Activated naive CD4-positive, alpha-beta T cell treated with anti-CD3 and anti-CD28 coated beads, Interleukin-2, amount 50 U/mL, for 72 hours (primary cell): ENCODE measurements at regions not wholly inside any gene's neighbourhood (a gene's known extent, or its start where the extent isn't known, plus 50 kb on each side); places are given as distances from the start of the nearest gene placed in this dataset.

Experiments used
- ATAC-seq, 2 donors: fragments of 150-1000 bp; cut with Tn5 transposase; 2 replicates each; pipeline ENCODE4 v1.10.0; 2021; ENCODE audit warnings: mild to moderate bottlenecking in 2 of 2, moderate library complexity in 2 of 2
- DNase-seq, 2 donors: peaks; one replicate each; pipeline ENCODE4 v3.0.0; 2021 to 2022; ENCODE audit warnings: low spot score in 2 of 2
- H3K27ac Mint-ChIP-seq, 2 donors: one replicate each; pipeline ENCODE4 v1.8.0; 2022; ENCODE audit warnings: mild to moderate bottlenecking in 2 of 2, mixed read lengths in 2 of 2
- H3K36me3 Mint-ChIP-seq, 2 donors: one replicate each; pipeline ENCODE4 v1.8.0; 2022; ENCODE audit warnings: mixed read lengths in 2 of 2
- H3K9me3 Mint-ChIP-seq, 2 donors: one replicate each; pipeline ENCODE4 v1.8.0; 2022; ENCODE audit warnings: mixed read lengths in 2 of 2

- ATAC-seq, result no peak
- no peak for DNase-seq
- H3K27ac Mint-ChIP-seq, result no peak overlapping the region
- H3K36me3 Mint-ChIP-seq, result no peaks in the 10 kb centered on the region
- no peaks in the 10 kb centered on the region for H3K9me3 Mint-ChIP-seq
These were observed 208.1 kb downstream of the JCAD start for GRCh38 chr10:29851241-29851640.

- ATAC-seq (no peak), DNase-seq (no peak)
- H3K36me3 Mint-ChIP-seq, result peaks cover 0 to under 1% of the 10 kb centered on the region in 2 donors
- H3K9me3 Mint-ChIP-seq, result peaks cover 0 to 2% of the 10 kb centered on the region in 2 donors
- no peak overlapping the region for H3K27ac Mint-ChIP-seq
These were observed 209.0 kb downstream of the JCAD start for GRCh38 chr10:29850371-29850770.

- peaks cover 0 to 7% of the 10 kb centered on the region in 2 donors for H3K9me3 Mint-ChIP-seq
- H3K27ac Mint-ChIP-seq, result no peak overlapping the region
- ATAC-seq (no peak), DNase-seq (no peak)
- H3K36me3 Mint-ChIP-seq, result peaks cover 0 to 5% of the 10 kb centered on the region in 2 donors
These were observed 209.5 kb downstream of the JCAD start for GRCh38 chr10:29849886-29850285.

GRCh38 chr10:29849126-29849833, 210.1 kb downstream of the JCAD start:
- peaks cover 0 to 6% of the 10 kb centered on the region in 2 donors for H3K36me3 Mint-ChIP-seq

GRCh38 chr10:29846881-29847280, 212.1 kb upstream of the SVIL start:
- ATAC-seq (no peak), DNase-seq (no peak)
- H3K9me3 Mint-ChIP-seq, result peaks cover 0 to 11% of the 10 kb centered on the region in 2 donors
- H3K36me3 Mint-ChIP-seq, result peaks cover 0 to 6% of the 10 kb centered on the region in 2 donors
- H3K27ac Mint-ChIP-seq, result no peak overlapping the region

More at GRCh38 chr10:29849126-29849833, 210.1 kb downstream of the JCAD start:
- Mint-ChIP-seq H3K27ac (no peak overlapping the region), H3K9me3 (peaks cover 0 to 11% of the 10 kb centered on the region in 2 donors)
- no peak for ATAC-seq
- no peak for DNase-seq

GRCh38 chr10:29845166-29845565, 210.4 kb upstream of the SVIL start:
- peaks cover 0 to 6% of the 10 kb centered on the region in 2 donors for H3K36me3 Mint-ChIP-seq
- DNase-seq (no peak), ATAC-seq (no peak)
- no peak overlapping the region for H3K27ac Mint-ChIP-seq
- peaks cover 0 to 11% of the 10 kb centered on the region in 2 donors for H3K9me3 Mint-ChIP-seq

GRCh38 chr10:29843143-29843542, 208.4 kb upstream of the SVIL start:
- Mint-ChIP-seq H3K9me3 (peaks cover 0 to 11% of the 10 kb centered on the region in 2 donors), H3K27ac (peak overlapping the region in 1 of 2 donors; percentile 56), H3K36me3 (peaks cover 0 to 6% of the 10 kb centered on the region in 2 donors)
- DNase-seq (no peak), ATAC-seq (no peak)

GRCh38 chr10:29841724-29842649, 207.2 kb upstream of the SVIL start:
- ATAC-seq (no peak), DNase-seq (no peak)
- Mint-ChIP-seq H3K36me3 (peaks cover 1 to 6% of the 10 kb centered on the region in 2 donors), H3K27ac (no peak overlapping the region), H3K9me3 (peaks cover 0 to 15% of the 10 kb centered on the region in 2 donors)

GRCh38 chr10:29840516-29841276, 205.9 kb upstream of the SVIL start:
- peaks cover 6 to 9% of the 10 kb centered on the region in 2 donors for H3K36me3 Mint-ChIP-seq

GRCh38 chr10:29839826-29840515, 205.2 kb upstream of the SVIL start:
- peaks cover 1 to 9% of the 10 kb centered on the region in 2 donors for H3K36me3 Mint-ChIP-seq
- no peak overlapping the region for H3K27ac Mint-ChIP-seq
- peaks cover 0 to 11% of the 10 kb centered on the region in 2 donors for H3K9me3 Mint-ChIP-seq
- ATAC-seq (no peak), DNase-seq (no peak)

More at GRCh38 chr10:29840516-29841276, 205.9 kb upstream of the SVIL start:
- DNase-seq, result no peak
- no peak overlapping the region for H3K27ac Mint-ChIP-seq
- ATAC-seq, result no peak
- H3K9me3 Mint-ChIP-seq, result peaks cover 0 to 17% of the 10 kb centered on the region in 2 donors

GRCh38 chr10:29838539-29838938, 203.8 kb upstream of the SVIL start:
- DNase-seq (no peak), ATAC-seq (no peak)
- Mint-ChIP-seq H3K9me3 (peaks cover 0 to 6% of the 10 kb centered on the region in 2 donors), H3K27ac (no peak overlapping the region), H3K36me3 (peaks cover 0 to 9% of the 10 kb centered on the region in 2 donors)

GRCh38 chr10:29837586-29837985, 202.8 kb upstream of the SVIL start:
- no peak for ATAC-seq
- no peak overlapping the region for H3K27ac Mint-ChIP-seq

GRCh38 chr10:29836396-29836795, 201.6 kb upstream of the SVIL start:
- Mint-ChIP-seq H3K9me3 (peaks cover 3 to 11% of the 10 kb centered on the region in 2 donors), H3K36me3 (peaks cover 5 to 9% of the 10 kb centered on the region in 2 donors), H3K27ac (no peak overlapping the region)
- ATAC-seq (no peak), DNase-seq (no peak)

More at GRCh38 chr10:29837586-29837985, 202.8 kb upstream of the SVIL start:
- Mint-ChIP-seq H3K9me3 (peaks cover 0 to 6% of the 10 kb centered on the region in 2 donors), H3K36me3 (peaks cover 0 to 9% of the 10 kb centered on the region in 2 donors)
- DNase-seq, result no peak

GRCh38 chr10:29835055-29835454, 200.3 kb upstream of the SVIL start:
- peaks cover 5 to 11% of the 10 kb centered on the region in 2 donors for H3K36me3 Mint-ChIP-seq
- no peak for ATAC-seq
- no peak for DNase-seq
- no peak overlapping the region for H3K27ac Mint-ChIP-seq
- H3K9me3 Mint-ChIP-seq, result peaks cover 7 to 11% of the 10 kb centered on the region in 2 donors

- H3K36me3 Mint-ChIP-seq, result peaks cover 7 to 9% of the 10 kb centered on the region in 2 donors
- H3K27ac Mint-ChIP-seq, result no peak overlapping the region
- H3K9me3 Mint-ChIP-seq, result peaks cover 9 to 10% of the 10 kb centered on the region in 2 donors
- ATAC-seq (no peak), DNase-seq (no peak)
These were observed 196.1 kb upstream of the SVIL start for GRCh38 chr10:29830531-29831512.
